HEK293 (cell line): ENCODE measurements at regions not wholly inside any gene's neighbourhood (a gene's known extent, or its start where the extent isn't known, plus 50 kb on each side); places are given as distances from the start of the nearest gene placed in this dataset.

Experiments
- FEZF1 ChIP-seq: fragments of 450-650 bp; formaldehyde crosslinking; IDR thresholded peaks from 2 replicates; pipeline ENCODE4 v1.5.1; 2016; ENCODE audit warnings: missing biosample characterization, missing genetic modification characterization
- HOXC10 ChIP-seq: sonication (generic); formaldehyde crosslinking; IDR thresholded peaks from 2 replicates; pipeline ENCODE4 v1.8.1; 2023; ENCODE audit warnings: mild to moderate bottlenecking, missing genetic modification reagents
- KLF8 ChIP-seq: fragments of 450-650 bp; formaldehyde crosslinking; IDR thresholded peaks from 2 replicates; pipeline ENCODE4 v1.5.1; 2016; ENCODE audit warnings: missing biosample characterization, missing genetic modification characterization
- MZF1 ChIP-seq: fragments of 450-650 bp; formaldehyde crosslinking; IDR thresholded peaks from 2 replicates; pipeline ENCODE4 v1.5.1; 2017; ENCODE audit warnings: missing biosample characterization, missing genetic modification characterization, borderline replicate concordance
- RBAK ChIP-seq: fragments of 450-650 bp; formaldehyde crosslinking; IDR thresholded peaks from 2 replicates; pipeline ENCODE4 v1.5.1; 2016; ENCODE audit warnings: missing biosample characterization, missing genetic modification characterization
- SCRT2 ChIP-seq: fragments of 450-650 bp; formaldehyde crosslinking; IDR thresholded peaks from 2 replicates; pipeline ENCODE4 v1.5.1; 2016; ENCODE audit warnings: missing biosample characterization, missing genetic modification characterization
- ZBTB17 ChIP-seq: fragments of 450-650 bp; formaldehyde crosslinking; IDR thresholded peaks from 2 replicates; pipeline ENCODE4 v1.5.1; 2016; ENCODE audit warnings: missing biosample characterization, missing genetic modification characterization
- ZBTB7A ChIP-seq: fragments of 450-650 bp; formaldehyde crosslinking; IDR thresholded peaks from 2 replicates; pipeline ENCODE4 v1.5.1; 2016; ENCODE audit warnings: low read depth, missing biosample characterization, missing genetic modification characterization
- ZNF112 ChIP-seq: fragments of 450-650 bp; formaldehyde crosslinking; IDR thresholded peaks from 2 replicates; pipeline ENCODE4 v1.5.0; 2017; ENCODE audit warnings: missing biosample characterization, missing genetic modification characterization
- ZNF423 ChIP-seq: fragments of 450-650 bp; formaldehyde crosslinking; IDR thresholded peaks from 2 replicates; pipeline ENCODE4 v1.5.1; 2016; ENCODE audit warnings: missing biosample characterization, missing genetic modification characterization
- ZNF561 ChIP-seq: fragments of 450-650 bp; IDR thresholded peaks from 2 replicates; pipeline ENCODE4 v1.5.1; 2018; ENCODE audit warnings: missing biosample characterization, missing genetic modification characterization, borderline replicate concordance
- ZNF571 ChIP-seq: fragments of 450-650 bp; formaldehyde crosslinking; IDR thresholded peaks from 2 replicates; pipeline ENCODE4 v1.5.0; 2017; ENCODE audit warnings: missing biosample characterization, missing genetic modification characterization
- ZNF76 ChIP-seq: fragments of 450-650 bp; formaldehyde crosslinking; IDR thresholded peaks from 2 replicates; pipeline ENCODE4; 2016; ENCODE audit warnings: low read depth, missing biosample characterization, missing genetic modification characterization, borderline replicate concordance
- TF ChIP-seq, protein P1 (sequence below): fragments of 450-650 bp; formaldehyde crosslinking; IDR thresholded peaks from 2 replicates; pipeline ENCODE4 v1.5.1; 2017; ENCODE audit warnings: missing biosample characterization, missing genetic modification characterization
- TF ChIP-seq, protein P2 (sequence below): fragments of 450-650 bp; formaldehyde crosslinking; IDR thresholded peaks from 2 replicates; pipeline ENCODE4 v1.5.1; 2016; ENCODE audit warnings: missing biosample characterization, missing genetic modification characterization
- TF ChIP-seq, protein P3 (sequence below): fragments of 450-650 bp; formaldehyde crosslinking; conservative IDR thresholded peaks from 2 replicates; pipeline ENCODE4 v1.5.1; 2016; ENCODE audit warnings: low read depth, missing biosample characterization, missing genetic modification characterization
- TF ChIP-seq, protein P4 (sequence below): fragments of 450-650 bp; formaldehyde crosslinking; IDR thresholded peaks from 2 replicates; pipeline ENCODE4 v1.5.1; 2016; ENCODE audit warnings: missing biosample characterization, missing genetic modification characterization
- TF ChIP-seq, protein P5 (sequence below): fragments of 450-650 bp; formaldehyde crosslinking; IDR thresholded peaks from 2 replicates; pipeline ENCODE4 v1.5.1; 2016; ENCODE audit warnings: missing biosample characterization, missing genetic modification characterization
- TF ChIP-seq, protein P6 (sequence below): fragments of 450-650 bp; IDR thresholded peaks from 2 replicates; pipeline ENCODE4 v1.5.1; 2018; ENCODE audit warnings: missing biosample characterization, mild to moderate bottlenecking, missing genetic modification characterization

DNA sequence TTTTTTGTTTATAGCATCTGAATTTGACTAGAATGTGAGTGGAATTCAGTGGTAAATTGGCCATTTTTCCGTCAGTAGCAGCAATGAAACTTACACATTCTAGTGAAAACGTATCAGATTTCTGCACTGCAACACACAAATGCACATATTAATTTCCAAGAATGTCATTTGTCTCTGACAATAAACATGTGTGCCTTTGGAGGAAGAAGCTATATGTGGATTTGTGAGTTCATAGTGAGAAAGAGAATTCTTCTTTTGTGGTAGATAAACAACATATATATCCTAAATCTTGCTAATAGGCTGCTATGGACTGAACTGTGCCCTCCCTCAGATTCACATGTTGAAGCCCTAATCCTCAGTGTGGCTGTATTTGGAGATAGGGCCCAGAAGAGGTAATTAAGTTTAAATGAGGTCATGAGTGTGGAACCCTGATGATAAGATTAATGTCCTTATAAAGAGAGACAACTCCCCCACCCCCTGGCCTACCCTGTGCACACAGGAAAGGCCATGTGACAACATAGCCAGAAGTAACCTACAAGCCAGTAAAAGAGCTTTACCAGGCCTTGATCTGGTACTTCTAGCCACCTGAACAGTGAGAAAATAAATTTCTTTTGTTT lies 200.2 kb upstream of the EYA4 start (continued):
- TF ChIP-seq, protein P1, sequence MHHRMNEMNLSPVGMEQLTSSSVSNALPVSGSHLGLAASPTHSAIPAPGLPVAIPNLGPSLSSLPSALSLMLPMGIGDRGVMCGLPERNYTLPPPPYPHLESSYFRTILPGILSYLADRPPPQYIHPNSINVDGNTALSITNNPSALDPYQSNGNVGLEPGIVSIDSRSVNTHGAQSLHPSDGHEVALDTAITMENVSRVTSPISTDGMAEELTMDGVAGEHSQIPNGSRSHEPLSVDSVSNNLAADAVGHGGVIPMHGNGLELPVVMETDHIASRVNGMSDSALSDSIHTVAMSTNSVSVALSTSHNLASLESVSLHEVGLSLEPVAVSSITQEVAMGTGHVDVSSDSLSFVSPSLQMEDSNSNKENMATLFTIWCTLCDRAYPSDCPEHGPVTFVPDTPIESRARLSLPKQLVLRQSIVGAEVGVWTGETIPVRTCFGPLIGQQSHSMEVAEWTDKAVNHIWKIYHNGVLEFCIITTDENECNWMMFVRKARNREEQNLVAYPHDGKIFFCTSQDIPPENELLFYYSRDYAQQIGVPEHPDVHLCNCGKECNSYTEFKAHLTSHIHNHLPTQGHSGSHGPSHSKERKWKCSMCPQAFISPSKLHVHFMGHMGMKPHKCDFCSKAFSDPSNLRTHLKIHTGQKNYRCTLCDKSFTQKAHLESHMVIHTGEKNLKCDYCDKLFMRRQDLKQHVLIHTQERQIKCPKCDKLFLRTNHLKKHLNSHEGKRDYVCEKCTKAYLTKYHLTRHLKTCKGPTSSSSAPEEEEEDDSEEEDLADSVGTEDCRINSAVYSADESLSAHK (tag by site-specific recombination), result no peak; the same call in 1 of the 2 replicates
- TF ChIP-seq ZBTB7A (tag by site-specific recombination) (no peak), HOXC10 (CRISPR knock-in tag) (no peak), SCRT2 (no peak), ZNF112 (tag by site-specific recombination) (no peak), ZBTB17 (tag by site-specific recombination) (peak; percentile 34; the same call in 1 of the 2 replicates), ZNF423 (tag by site-specific recombination) (no peak), RBAK (tag by site-specific recombination) (no peak), ZNF76 (tag by site-specific recombination) (no peak), KLF8 (no peak), FEZF1 (tag by site-specific recombination) (peak; percentile 18; the same call in 1 of the 2 replicates), MZF1 (tag by site-specific recombination) (no peak; the same call in 1 of the 2 replicates), ZNF571 (tag by site-specific recombination) (no peak), ZNF561 (tag by site-specific recombination) (no peak)
- TF ChIP-seq, protein P2, sequence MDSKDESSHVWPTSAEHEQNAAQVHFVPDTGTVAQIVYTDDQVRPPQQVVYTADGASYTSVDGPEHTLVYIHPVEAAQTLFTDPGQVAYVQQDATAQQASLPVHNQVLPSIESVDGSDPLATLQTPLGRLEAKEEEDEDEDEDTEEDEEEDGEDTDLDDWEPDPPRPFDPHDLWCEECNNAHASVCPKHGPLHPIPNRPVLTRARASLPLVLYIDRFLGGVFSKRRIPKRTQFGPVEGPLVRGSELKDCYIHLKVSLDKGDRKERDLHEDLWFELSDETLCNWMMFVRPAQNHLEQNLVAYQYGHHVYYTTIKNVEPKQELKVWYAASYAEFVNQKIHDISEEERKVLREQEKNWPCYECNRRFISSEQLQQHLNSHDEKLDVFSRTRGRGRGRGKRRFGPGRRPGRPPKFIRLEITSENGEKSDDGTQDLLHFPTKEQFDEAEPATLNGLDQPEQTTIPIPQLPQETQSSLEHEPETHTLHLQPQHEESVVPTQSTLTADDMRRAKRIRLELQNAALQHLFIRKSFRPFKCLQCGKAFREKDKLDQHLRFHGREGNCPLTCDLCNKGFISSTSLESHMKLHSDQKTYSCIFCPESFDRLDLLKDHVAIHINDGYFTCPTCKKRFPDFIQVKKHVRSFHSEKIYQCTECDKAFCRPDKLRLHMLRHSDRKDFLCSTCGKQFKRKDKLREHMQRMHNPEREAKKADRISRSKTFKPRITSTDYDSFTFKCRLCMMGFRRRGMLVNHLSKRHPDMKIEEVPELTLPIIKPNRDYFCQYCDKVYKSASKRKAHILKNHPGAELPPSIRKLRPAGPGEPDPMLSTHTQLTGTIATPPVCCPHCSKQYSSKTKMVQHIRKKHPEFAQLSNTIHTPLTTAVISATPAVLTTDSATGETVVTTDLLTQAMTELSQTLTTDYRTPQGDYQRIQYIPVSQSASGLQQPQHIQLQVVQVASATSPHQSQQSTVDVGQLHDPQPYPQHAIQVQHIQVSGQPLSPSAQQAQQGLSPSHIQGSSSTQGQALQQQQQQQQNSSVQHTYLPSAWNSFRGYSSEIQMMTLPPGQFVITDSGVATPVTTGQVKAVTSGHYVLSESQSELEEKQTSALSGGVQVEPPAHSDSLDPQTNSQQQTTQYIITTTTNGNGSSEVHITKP (tag by site-specific recombination), result peak; percentile 19; the same call in 1 of the 2 replicates
- TF ChIP-seq, protein P3, sequence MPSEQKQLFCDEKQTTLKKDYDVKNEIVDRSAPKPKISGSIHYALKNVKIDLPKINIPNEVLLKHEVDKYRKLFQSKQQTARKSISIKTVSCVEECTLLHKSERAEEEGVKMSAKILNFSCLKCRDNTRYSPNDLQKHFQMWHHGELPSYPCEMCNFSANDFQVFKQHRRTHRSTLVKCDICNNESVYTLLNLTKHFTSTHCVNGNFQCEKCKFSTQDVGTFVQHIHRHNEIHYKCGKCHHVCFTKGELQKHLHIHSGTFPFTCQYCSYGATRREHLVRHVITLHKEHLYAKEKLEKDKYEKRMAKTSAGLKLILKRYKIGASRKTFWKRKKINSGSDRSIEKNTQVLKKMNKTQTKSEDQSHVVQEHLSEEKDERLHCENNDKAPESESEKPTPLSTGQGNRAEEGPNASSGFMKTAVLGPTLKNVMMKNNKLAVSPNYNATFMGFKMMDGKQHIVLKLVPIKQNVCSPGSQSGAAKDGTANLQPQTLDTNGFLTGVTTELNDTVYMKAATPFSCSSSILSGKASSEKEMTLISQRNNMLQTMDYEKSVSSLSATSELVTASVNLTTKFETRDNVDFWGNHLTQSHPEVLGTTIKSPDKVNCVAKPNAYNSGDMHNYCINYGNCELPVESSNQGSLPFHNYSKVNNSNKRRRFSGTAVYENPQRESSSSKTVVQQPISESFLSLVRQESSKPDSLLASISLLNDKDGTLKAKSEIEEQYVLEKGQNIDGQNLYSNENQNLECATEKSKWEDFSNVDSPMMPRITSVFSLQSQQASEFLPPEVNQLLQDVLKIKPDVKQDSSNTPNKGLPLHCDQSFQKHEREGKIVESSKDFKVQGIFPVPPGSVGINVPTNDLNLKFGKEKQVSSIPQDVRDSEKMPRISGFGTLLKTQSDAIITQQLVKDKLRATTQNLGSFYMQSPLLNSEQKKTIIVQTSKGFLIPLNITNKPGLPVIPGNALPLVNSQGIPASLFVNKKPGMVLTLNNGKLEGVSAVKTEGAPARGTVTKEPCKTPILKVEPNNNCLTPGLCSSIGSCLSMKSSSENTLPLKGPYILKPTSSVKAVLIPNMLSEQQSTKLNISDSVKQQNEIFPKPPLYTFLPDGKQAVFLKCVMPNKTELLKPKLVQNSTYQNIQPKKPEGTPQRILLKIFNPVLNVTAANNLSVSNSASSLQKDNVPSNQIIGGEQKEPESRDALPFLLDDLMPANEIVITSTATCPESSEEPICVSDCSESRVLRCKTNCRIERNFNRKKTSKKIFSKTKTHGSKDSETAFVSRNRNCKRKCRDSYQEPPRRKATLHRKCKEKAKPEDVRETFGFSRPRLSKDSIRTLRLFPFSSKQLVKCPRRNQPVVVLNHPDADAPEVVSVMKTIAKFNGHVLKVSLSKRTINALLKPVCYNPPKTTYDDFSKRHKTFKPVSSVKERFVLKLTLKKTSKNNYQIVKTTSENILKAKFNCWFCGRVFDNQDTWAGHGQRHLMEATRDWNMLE, result no peak
- TF ChIP-seq, protein P4, sequence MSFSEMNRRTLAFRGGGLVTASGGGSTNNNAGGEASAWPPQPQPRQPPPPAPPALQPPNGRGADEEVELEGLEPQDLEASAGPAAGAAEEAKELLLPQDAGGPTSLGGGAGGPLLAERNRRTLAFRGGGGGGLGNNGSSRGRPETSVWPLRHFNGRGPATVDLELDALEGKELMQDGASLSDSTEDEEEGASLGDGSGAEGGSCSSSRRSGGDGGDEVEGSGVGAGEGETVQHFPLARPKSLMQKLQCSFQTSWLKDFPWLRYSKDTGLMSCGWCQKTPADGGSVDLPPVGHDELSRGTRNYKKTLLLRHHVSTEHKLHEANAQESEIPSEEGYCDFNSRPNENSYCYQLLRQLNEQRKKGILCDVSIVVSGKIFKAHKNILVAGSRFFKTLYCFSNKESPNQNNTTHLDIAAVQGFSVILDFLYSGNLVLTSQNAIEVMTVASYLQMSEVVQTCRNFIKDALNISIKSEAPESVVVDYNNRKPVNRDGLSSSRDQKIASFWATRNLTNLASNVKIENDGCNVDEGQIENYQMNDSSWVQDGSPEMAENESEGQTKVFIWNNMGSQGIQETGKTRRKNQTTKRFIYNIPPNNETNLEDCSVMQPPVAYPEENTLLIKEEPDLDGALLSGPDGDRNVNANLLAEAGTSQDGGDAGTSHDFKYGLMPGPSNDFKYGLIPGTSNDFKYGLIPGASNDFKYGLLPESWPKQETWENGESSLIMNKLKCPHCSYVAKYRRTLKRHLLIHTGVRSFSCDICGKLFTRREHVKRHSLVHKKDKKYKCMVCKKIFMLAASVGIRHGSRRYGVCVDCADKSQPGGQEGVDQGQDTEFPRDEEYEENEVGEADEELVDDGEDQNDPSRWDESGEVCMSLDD (tag by site-specific recombination), result no peak
- TF ChIP-seq, protein P5, sequence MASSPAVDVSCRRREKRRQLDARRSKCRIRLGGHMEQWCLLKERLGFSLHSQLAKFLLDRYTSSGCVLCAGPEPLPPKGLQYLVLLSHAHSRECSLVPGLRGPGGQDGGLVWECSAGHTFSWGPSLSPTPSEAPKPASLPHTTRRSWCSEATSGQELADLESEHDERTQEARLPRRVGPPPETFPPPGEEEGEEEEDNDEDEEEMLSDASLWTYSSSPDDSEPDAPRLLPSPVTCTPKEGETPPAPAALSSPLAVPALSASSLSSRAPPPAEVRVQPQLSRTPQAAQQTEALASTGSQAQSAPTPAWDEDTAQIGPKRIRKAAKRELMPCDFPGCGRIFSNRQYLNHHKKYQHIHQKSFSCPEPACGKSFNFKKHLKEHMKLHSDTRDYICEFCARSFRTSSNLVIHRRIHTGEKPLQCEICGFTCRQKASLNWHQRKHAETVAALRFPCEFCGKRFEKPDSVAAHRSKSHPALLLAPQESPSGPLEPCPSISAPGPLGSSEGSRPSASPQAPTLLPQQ (tag by site-specific recombination), result 0 out of 2 replicates have a peak, but pooled peaks have one; percentile 48
- TF ChIP-seq, protein P6, sequence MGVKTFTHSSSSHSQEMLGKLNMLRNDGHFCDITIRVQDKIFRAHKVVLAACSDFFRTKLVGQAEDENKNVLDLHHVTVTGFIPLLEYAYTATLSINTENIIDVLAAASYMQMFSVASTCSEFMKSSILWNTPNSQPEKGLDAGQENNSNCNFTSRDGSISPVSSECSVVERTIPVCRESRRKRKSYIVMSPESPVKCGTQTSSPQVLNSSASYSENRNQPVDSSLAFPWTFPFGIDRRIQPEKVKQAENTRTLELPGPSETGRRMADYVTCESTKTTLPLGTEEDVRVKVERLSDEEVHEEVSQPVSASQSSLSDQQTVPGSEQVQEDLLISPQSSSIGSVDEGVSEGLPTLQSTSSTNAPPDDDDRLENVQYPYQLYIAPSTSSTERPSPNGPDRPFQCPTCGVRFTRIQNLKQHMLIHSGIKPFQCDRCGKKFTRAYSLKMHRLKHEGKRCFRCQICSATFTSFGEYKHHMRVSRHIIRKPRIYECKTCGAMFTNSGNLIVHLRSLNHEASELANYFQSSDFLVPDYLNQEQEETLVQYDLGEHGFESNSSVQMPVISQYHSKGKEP (tag by site-specific recombination), result peak; percentile 6; the same call in 1 of the 2 replicates
